GM20000 (cell line): ENCODE measurements at regions not wholly inside any gene's neighbourhood (a gene's known extent, or its start where the extent isn't known, plus 50 kb on each side); places are given as distances from the start of the nearest gene placed in this dataset.

Experiments
- DNase-seq: peaks from one replicate; pipeline ENCODE4 v3.0.0; 2012; ENCODE audit warnings: low spot score
- TF ChIP-seq, protein P1 (sequence below): IDR thresholded peaks from 2 replicates; pipeline ENCODE4 v1.5.1; 2012; ENCODE audit warnings: mild to moderate bottlenecking, control low read depth; ENCODE audit errors: extremely low read depth, missing control alignments

DNA sequence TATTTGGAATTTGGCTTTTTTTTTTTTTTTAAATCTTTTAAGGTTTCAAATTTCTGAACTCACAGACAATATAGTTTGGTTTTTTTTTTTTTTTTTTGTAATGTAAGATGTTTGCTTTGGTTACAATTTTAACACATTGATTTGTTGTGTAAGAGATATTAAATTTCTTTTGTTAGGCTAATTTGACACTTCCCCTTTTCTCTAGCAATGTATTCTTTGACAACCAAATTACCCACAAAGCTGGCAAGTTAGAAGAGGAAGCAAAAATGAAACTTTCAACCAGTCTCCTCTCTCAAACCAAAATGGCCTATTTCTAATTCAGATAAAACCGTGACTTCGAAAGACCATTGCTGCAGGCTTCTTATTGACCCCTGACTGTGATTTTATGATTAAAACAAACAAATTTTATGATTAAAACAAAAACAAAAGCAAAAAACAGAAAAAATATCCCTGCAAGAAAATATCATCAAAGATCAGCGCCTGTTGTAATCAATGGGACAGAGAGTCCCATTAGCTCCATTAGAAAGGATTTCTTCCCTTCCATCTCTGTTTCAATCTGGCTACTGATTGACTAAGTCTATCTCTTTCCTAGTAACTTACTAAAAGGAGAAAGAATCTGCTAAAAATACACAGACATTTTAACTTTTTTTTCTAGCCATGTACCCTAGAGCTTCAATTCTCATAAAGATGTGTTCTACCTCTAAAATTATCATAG lies 489.2 kb downstream of the MDFIC start:
- TF ChIP-seq, protein P1, sequence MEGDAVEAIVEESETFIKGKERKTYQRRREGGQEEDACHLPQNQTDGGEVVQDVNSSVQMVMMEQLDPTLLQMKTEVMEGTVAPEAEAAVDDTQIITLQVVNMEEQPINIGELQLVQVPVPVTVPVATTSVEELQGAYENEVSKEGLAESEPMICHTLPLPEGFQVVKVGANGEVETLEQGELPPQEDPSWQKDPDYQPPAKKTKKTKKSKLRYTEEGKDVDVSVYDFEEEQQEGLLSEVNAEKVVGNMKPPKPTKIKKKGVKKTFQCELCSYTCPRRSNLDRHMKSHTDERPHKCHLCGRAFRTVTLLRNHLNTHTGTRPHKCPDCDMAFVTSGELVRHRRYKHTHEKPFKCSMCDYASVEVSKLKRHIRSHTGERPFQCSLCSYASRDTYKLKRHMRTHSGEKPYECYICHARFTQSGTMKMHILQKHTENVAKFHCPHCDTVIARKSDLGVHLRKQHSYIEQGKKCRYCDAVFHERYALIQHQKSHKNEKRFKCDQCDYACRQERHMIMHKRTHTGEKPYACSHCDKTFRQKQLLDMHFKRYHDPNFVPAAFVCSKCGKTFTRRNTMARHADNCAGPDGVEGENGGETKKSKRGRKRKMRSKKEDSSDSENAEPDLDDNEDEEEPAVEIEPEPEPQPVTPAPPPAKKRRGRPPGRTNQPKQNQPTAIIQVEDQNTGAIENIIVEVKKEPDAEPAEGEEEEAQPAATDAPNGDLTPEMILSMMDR, result no peak
- DNase-seq, result peak; percentile 11

DNA sequence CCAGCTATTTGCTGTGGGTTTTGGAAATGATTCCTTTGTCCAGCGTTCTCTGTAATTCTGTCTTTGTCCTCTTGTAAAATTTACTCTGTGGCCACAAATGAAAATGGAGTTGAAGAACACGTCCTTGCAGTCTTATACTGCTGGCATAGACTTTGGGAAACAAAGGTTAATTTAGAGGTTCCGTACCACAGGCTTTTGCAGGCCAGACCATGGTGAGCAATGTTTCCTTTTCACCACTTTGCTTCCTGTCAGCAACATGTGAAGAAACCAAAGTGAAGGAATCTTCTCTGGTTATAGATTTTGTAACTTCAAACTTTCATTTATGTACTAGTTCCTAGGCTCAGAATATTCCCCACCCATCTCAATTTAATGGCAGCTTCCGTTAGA lies 488.5 kb downstream of the MDFIC start:
- no peak for DNase-seq
- TF ChIP-seq, protein P1, result no peak

DNA sequence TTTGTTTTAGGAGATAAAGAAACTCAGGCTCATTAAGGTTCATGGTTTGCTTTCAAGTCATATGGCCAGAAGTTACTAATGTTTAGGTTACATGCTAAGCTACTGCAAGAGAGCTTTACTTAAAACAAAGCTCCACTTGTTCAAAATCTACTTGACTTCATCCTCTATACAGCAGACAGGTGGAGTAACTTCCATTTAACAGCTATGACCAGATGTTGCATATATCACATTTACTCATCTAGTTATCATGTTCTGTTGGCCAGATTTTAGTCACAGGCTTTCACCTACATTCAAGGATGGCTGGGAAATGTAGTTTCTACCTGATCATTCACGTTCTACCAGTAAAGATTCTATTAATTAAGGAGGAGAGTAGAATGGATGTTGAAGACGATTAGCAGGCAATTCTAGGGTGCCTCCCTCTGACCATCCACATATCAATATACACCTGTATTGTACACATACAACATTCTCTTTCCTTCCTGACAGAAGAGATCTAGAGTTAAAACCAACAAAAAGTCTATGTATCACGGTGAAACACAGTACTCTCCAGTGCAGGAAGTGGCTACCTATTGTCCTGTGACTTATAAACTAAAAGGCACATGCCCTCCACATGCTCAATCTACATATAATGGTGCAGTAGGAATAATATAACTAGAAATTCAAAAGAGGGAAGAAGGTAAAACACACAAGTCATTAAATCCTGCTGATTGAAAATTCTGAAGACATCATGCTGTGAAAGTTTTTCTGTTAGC lies 488.0 kb downstream of the MDFIC start:
- TF ChIP-seq, protein P1, result no peak
- DNase-seq, result no peak

DNA sequence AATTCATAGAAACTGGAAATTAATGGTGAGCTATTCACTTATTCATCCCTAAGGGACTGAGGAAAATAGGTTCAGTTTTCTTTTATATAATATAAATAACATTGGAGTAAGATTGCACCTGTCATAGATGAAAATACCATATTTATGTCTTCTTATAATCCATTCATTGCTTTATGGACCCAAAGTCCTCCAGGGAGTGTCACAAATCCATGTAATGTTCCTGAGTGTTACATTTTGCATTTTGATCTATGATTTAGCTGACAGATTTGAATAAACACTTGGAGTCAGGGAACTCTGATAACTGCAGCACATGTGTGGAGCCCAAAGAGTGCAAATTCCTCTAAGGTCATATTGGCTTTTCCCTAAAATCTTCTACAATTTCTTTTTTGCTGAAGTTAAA lies 484.3 kb downstream of the MDFIC start:
- TF ChIP-seq, protein P1, result no peak
- no peak for DNase-seq

DNA sequence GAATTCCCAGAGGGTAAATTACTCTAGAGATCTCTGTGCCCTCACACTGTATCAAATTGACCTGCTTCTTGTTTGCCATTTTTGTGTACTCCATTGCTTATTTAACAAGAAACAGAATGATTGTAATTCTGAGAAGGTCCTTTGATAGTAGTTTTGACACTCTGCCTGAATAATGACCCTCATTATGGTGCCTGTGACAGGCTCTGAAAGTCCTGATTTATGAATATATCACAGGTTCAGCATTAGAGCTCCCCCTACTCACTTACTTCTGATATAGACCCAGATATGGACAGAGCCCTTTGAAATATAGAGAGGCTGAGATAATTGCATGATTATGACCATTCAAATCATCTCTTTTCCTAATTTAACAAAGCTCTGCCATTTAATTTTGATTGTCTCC lies 465.2 kb downstream of the MDFIC start:
- TF ChIP-seq, protein P1, result no peak
- DNase-seq, result no peak

- DNase-seq, result no peak
- TF ChIP-seq, protein P1, result no peak
Measured at GRCh38 chr7:115379321-115379720, 457.4 kb downstream of the MDFIC start.

GRCh38 chr7:115368998-115369397 lies 447.1 kb downstream of the MDFIC start:
- DNase-seq, result no peak
- TF ChIP-seq, protein P1, result no peak
